HEK293 (cell line): ENCODE measurements at regions not wholly inside any gene's neighbourhood (a gene's known extent, or its start where the extent isn't known, plus 50 kb on each side); places are given as distances from the start of the nearest gene placed in this dataset.
A peak's percentile ranks its signal among the peaks of the same experiment; 100 is the strongest.

Experiments used
- CTCF ChIA-PET: fragments of 350-600 bp; formaldehyde crosslinking; extraction: SDS; loops from one replicate; lab custom pipeline; 2021; ENCODE audit warnings: antibody characterized with exemption; lab: Yijun Ruan, JAX
- POLR2A ChIA-PET: fragments of 300-600 bp; formaldehyde crosslinking; extraction: SDS; loops from one replicate; lab custom pipeline; 2020; ENCODE audit warnings: antibody characterized with exemption, inconsistent platforms; lab: Yijun Ruan, JAX
- H3K27ac ChIP-seq: fragments of 200-500 bp; sonication (Bioruptor generic); 2 replicates; pipeline ENCODE4 v1.5.1; 2014; ENCODE audit warnings: low read depth, low read length, control low read depth, inconsistent platforms; ENCODE audit errors: extremely low read depth
- H3K36me3 ChIP-seq, 2 experiments: fragments of 200-500 bp in 1 of 2; sonication (Bioruptor generic) in 1 of 2; 1 replicate in 1 of 2; 2 replicates in 1 of 2; pipeline ENCODE4 v1.5.1; 2014 to 2017; ENCODE audit warnings: inconsistent platforms in 2 of 2, low read length in 2 of 2; ENCODE audit not compliant: control insufficient read depth in 2 of 2, insufficient read depth in 1 of 2
- H3K4me1 ChIP-seq: fragments of 200-500 bp; sonication (Bioruptor generic); 2 replicates; pipeline ENCODE4 v1.5.1; 2014; ENCODE audit warnings: mild to moderate bottlenecking, low read length, inconsistent platforms; ENCODE audit not compliant: control insufficient read depth, insufficient read depth
- H3K4me3 ChIP-seq: 2 replicates; pipeline ENCODE4 v1.5.1; 2011; ENCODE audit warnings: low read depth, mild to moderate bottlenecking, control low read depth, low read length, moderate library complexity
- H3K9me3 ChIP-seq: fragments of 200-500 bp; sonication (Bioruptor generic); 2 replicates; pipeline ENCODE4 v1.5.1; 2014; ENCODE audit warnings: low read depth, low read length, inconsistent platforms; ENCODE audit not compliant: control insufficient read depth, insufficient read depth
- GFI1B ChIP-seq: fragments of 450-650 bp; formaldehyde crosslinking; IDR thresholded peaks from 2 replicates; pipeline ENCODE4 v1.5.1; 2016; ENCODE audit warnings: missing biosample characterization, missing genetic modification characterization
- GLI2 ChIP-seq: fragments of 450-650 bp; formaldehyde crosslinking; IDR thresholded peaks from 2 replicates; pipeline ENCODE4; 2017; ENCODE audit warnings: missing biosample characterization, missing genetic modification characterization, low read depth, borderline replicate concordance
- IKZF3 ChIP-seq: fragments of 450-650 bp; IDR thresholded peaks from 2 replicates; pipeline ENCODE4 v1.5.0; 2018; ENCODE audit warnings: missing biosample characterization, mild to moderate bottlenecking, missing genetic modification characterization, moderate library complexity
- OVOL3 ChIP-seq: fragments of 450-650 bp; formaldehyde crosslinking; IDR thresholded peaks from 2 replicates; pipeline ENCODE4 v1.5.1; 2016; ENCODE audit warnings: missing biosample characterization, missing genetic modification characterization
- PBX3 ChIP-seq: sonication (generic); formaldehyde crosslinking; IDR thresholded peaks from 2 replicates; pipeline ENCODE4 v1.8.1; 2022; ENCODE audit warnings: mild to moderate bottlenecking, moderate library complexity, missing genetic modification reagents
- PRDM4 ChIP-seq: fragments of 450-650 bp; formaldehyde crosslinking; IDR thresholded peaks from 2 replicates; pipeline ENCODE4 v1.5.1; 2017; ENCODE audit warnings: missing biosample characterization, missing genetic modification characterization
- REPIN1 ChIP-seq: fragments of 450-650 bp; formaldehyde crosslinking; IDR thresholded peaks from 2 replicates; pipeline ENCODE4 v1.5.1; 2017; ENCODE audit warnings: missing biosample characterization, missing genetic modification characterization, low read depth
- REST ChIP-seq: fragments of 450-650 bp; formaldehyde crosslinking; IDR thresholded peaks from 2 replicates; pipeline ENCODE4 v1.5.1; 2016; ENCODE audit warnings: missing biosample characterization, missing genetic modification characterization
- SCRT2 ChIP-seq: fragments of 450-650 bp; formaldehyde crosslinking; IDR thresholded peaks from 2 replicates; pipeline ENCODE4 v1.5.1; 2016; ENCODE audit warnings: missing biosample characterization, missing genetic modification characterization
- ZFP3 ChIP-seq: fragments of 450-650 bp; formaldehyde crosslinking; IDR thresholded peaks from 2 replicates; pipeline ENCODE4 v1.5.1; 2016; ENCODE audit warnings: low read depth, missing biosample characterization, missing genetic modification characterization
- ZFP69B ChIP-seq: fragments of 450-650 bp; formaldehyde crosslinking; IDR thresholded peaks from 2 replicates; pipeline ENCODE4 v1.5.1; 2016; ENCODE audit warnings: missing biosample characterization, missing genetic modification characterization
- ZIC2 ChIP-seq: fragments of 450-650 bp; formaldehyde crosslinking; IDR thresholded peaks from 2 replicates; pipeline ENCODE4 v1.5.1; 2016; ENCODE audit warnings: missing biosample characterization, missing genetic modification characterization
- ZNF138 ChIP-seq: fragments of 450-650 bp; formaldehyde crosslinking; IDR thresholded peaks from 2 replicates; pipeline ENCODE4 v1.5.1; 2016; ENCODE audit warnings: missing biosample characterization, missing genetic modification characterization, borderline replicate concordance
- ZNF221 ChIP-seq: fragments of 450-650 bp; formaldehyde crosslinking; IDR thresholded peaks from 2 replicates; pipeline ENCODE4 v1.5.1; 2017; ENCODE audit warnings: missing biosample characterization, missing genetic modification characterization, borderline replicate concordance
- ZNF416 ChIP-seq: fragments of 450-650 bp; formaldehyde crosslinking; IDR thresholded peaks from 2 replicates; pipeline ENCODE4 v1.5.1; 2016; ENCODE audit warnings: missing biosample characterization, missing genetic modification characterization
- ZNF521 ChIP-seq: fragments of 450-650 bp; formaldehyde crosslinking; IDR thresholded peaks from 2 replicates; pipeline ENCODE4 v1.5.1; 2017; ENCODE audit warnings: missing biosample characterization, mild to moderate bottlenecking, missing genetic modification characterization
- ZNF600 ChIP-seq: fragments of 450-650 bp; formaldehyde crosslinking; IDR thresholded peaks from 2 replicates; pipeline ENCODE4 v1.5.1; 2016; ENCODE audit warnings: missing biosample characterization, missing genetic modification characterization
- ZNF639 ChIP-seq: fragments of 450-650 bp; formaldehyde crosslinking; IDR thresholded peaks from 2 replicates; pipeline ENCODE4 v1.5.1; 2016; ENCODE audit warnings: missing biosample characterization, missing genetic modification characterization
- ZNF654 ChIP-seq: fragments of 450-650 bp; formaldehyde crosslinking; IDR thresholded peaks from 2 replicates; pipeline ENCODE4 v1.5.1; 2016; ENCODE audit warnings: low read depth, missing biosample characterization, missing genetic modification characterization
- ZNF791 ChIP-seq: fragments of 450-650 bp; formaldehyde crosslinking; IDR thresholded peaks from 2 replicates; pipeline ENCODE4 v1.5.1; 2016; ENCODE audit warnings: missing biosample characterization, missing genetic modification characterization
- ZSCAN16 ChIP-seq: fragments of 450-650 bp; formaldehyde crosslinking; IDR thresholded peaks from 2 replicates; pipeline ENCODE4 v1.5.1; 2016; ENCODE audit warnings: missing biosample characterization, missing genetic modification characterization

GRCh38 chr6:88538130-88538706 is 372.1 kb upstream of the CNR1 start:
- TF ChIP-seq REST (tag by site-specific recombination), result peak; percentile 99
- TF ChIP-seq GLI2 (tag by site-specific recombination), result no peak
- Histone ChIP-seq H3K4me1 (no peaks in the 10 kb centered on the region), H3K36me3 (no peaks in the 10 kb centered on the region), H3K4me3 (no peak overlapping the region), H3K27ac (no peak overlapping the region), H3K9me3 (no peaks in the 10 kb centered on the region)
- CTCF ChIA-PET, result no interaction called here
- POLR2A ChIA-PET, result no interaction called here

DNA sequence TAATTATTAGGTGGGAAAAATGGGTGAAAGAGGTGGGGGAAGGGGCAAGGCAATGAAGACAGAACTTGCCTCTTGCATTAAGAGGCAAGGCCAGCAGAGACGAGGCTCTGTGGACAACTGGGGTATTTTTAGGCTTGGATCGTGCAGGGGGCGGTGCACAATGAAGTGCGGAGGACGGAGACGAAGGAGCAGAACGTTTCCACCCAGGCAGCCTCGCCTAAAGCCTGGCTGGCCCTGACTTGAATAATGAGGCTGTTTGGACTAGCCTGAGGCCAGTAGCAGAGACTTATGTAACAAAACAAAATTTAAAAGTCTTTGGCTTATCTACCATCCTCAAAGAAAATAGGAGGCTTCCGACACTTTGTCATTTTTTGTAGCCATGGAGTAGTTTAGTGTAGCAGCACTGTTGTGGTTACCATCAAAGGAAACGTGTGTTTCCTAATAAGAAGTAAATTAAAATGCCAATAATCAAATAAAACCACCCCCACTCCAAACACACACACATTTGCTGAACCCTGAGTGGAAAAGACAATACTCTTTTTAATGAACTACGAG is 370.0 kb upstream of the CNR1 start:
- ChIA-PET CTCF (interaction anchor here (0.8 kb wide), 1 partner anchor 335 kb away, joined by 3 read pairs; no protein-coding TSS in a partner anchor), POLR2A (no interaction called here)
- no peak overlapping the region for H3K27ac ChIP-seq
- H3K4me1 ChIP-seq, result no peaks in the 10 kb centered on the region
- H3K4me3 ChIP-seq, result no peak overlapping the region
- H3K9me3 ChIP-seq, result no peaks in the 10 kb centered on the region
- H3K36me3 ChIP-seq, result no peaks in the 10 kb centered on the region
- TF ChIP-seq ZNF221 (tag by site-specific recombination), result no peak
- TF ChIP-seq ZNF600, result no peak
- no peak for TF ChIP-seq ZFP69B (tag by site-specific recombination)
- no peak for TF ChIP-seq GFI1B (tag by site-specific recombination)
- TF ChIP-seq ZIC2 (tag by site-specific recombination), result no peak
- TF ChIP-seq ZNF138, result no peak
- TF ChIP-seq OVOL3 (tag by site-specific recombination), result no peak
- TF ChIP-seq REPIN1 (tag by site-specific recombination), result no peak
- TF ChIP-seq ZSCAN16 (tag by site-specific recombination), result no peak
- TF ChIP-seq ZNF521 (tag by site-specific recombination), result no peak
- no peak for TF ChIP-seq ZNF416
- no peak for TF ChIP-seq ZFP3 (tag by site-specific recombination)
- no peak for TF ChIP-seq ZNF639 (tag by site-specific recombination)
- no peak for TF ChIP-seq ZNF791 (tag by site-specific recombination)
- TF ChIP-seq ZNF654 (tag by site-specific recombination), result no peak
- no peak for TF ChIP-seq SCRT2 (tag by site-specific recombination)
- TF ChIP-seq PBX3 (CRISPR knock-in tag), result no peak
- TF ChIP-seq PRDM4, result no peak
- TF ChIP-seq IKZF3 (tag by site-specific recombination), result no peak
